Mesothelial cell of epicardium (in vitro differentiated cells): ENCODE measurements at regions not wholly inside any gene's neighbourhood (a gene's known extent, or its start where the extent isn't known, plus 50 kb on each side); places are given as distances from the start of the nearest gene placed in this dataset.
A peak's percentile ranks its signal among the peaks of the same experiment; 100 is the strongest.

Experiments used
- DNase-seq, 2 experiments: peaks; one replicate each; pipeline ENCODE4 v3.0.0; 2021; ENCODE audit warnings: low spot score in 2 of 2; ENCODE audit not compliant: unreplicated experiment in 2 of 2
- H3K27ac Mint-ChIP-seq: 2 replicates; pipeline ENCODE4 v1.8.0; 2021; ENCODE audit warnings: mixed read lengths
- H3K27me3 Mint-ChIP-seq: 2 replicates; pipeline ENCODE4 v1.8.0; 2021; ENCODE audit warnings: low read depth, mixed read lengths
- H3K36me3 Mint-ChIP-seq: 2 replicates; pipeline ENCODE4 v1.8.0; 2021; ENCODE audit warnings: mixed read lengths
- H3K4me1 Mint-ChIP-seq: 2 replicates; pipeline ENCODE4 v1.8.0; 2021; ENCODE audit warnings: mixed read lengths
- H3K4me3 Mint-ChIP-seq: 2 replicates; pipeline ENCODE4 v1.8.0; 2021; ENCODE audit warnings: mild to moderate bottlenecking, moderate library complexity, mixed read lengths
- H3K9me3 Mint-ChIP-seq: 2 replicates; pipeline ENCODE4 v1.8.0; 2021; ENCODE audit warnings: mixed read lengths
- TF ChIP-seq, protein P1 (sequence below): fragments of 200-600 bp; sonication (generic); IDR thresholded peaks from one replicate; pipeline ENCODE4 v1.5.0; 2021; ENCODE audit warnings: antibody characterized with exemption; ENCODE audit not compliant: unreplicated experiment

- no peaks in the 10 kb centered on the region for H3K36me3 Mint-ChIP-seq
- H3K27ac Mint-ChIP-seq = no peak overlapping the region
- peak; percentile 87 to 98 for DNase-seq
- H3K9me3 Mint-ChIP-seq = no peaks in the 10 kb centered on the region
- peaks cover 2% of the 10 kb centered on the region for H3K27me3 Mint-ChIP-seq
- peak overlapping the region; percentile 62 for H3K4me3 Mint-ChIP-seq
- H3K4me1 Mint-ChIP-seq = peaks cover 17% of the 10 kb centered on the region
- TF ChIP-seq, protein P1, sequence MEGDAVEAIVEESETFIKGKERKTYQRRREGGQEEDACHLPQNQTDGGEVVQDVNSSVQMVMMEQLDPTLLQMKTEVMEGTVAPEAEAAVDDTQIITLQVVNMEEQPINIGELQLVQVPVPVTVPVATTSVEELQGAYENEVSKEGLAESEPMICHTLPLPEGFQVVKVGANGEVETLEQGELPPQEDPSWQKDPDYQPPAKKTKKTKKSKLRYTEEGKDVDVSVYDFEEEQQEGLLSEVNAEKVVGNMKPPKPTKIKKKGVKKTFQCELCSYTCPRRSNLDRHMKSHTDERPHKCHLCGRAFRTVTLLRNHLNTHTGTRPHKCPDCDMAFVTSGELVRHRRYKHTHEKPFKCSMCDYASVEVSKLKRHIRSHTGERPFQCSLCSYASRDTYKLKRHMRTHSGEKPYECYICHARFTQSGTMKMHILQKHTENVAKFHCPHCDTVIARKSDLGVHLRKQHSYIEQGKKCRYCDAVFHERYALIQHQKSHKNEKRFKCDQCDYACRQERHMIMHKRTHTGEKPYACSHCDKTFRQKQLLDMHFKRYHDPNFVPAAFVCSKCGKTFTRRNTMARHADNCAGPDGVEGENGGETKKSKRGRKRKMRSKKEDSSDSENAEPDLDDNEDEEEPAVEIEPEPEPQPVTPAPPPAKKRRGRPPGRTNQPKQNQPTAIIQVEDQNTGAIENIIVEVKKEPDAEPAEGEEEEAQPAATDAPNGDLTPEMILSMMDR = peak; percentile 96
Observed at GRCh38 chr11:45339729-45340519, 53.8 kb upstream of the SYT13 start.

GRCh38 chr11:45337583-45338360 lies 51.6 kb upstream of the SYT13 start:
- Mint-ChIP-seq H3K9me3 (no peaks in the 10 kb centered on the region), H3K4me3 (no peak overlapping the region), H3K27me3 (peaks cover 2% of the 10 kb centered on the region), H3K4me1 (peaks cover 8% of the 10 kb centered on the region), H3K36me3 (no peaks in the 10 kb centered on the region), H3K27ac (no peak overlapping the region)
- TF ChIP-seq, protein P1 = no peak
- DNase-seq = no peak

- no peak for DNase-seq
- H3K4me3 Mint-ChIP-seq = no peak overlapping the region
- H3K4me1 Mint-ChIP-seq = peaks cover 8% of the 10 kb centered on the region
- TF ChIP-seq, protein P1 = no peak
- H3K27me3 Mint-ChIP-seq = peaks cover 16% of the 10 kb centered on the region
- no peaks in the 10 kb centered on the region for H3K9me3 Mint-ChIP-seq
- H3K27ac Mint-ChIP-seq = no peak overlapping the region
- H3K36me3 Mint-ChIP-seq = no peaks in the 10 kb centered on the region
Observed at GRCh38 chr11:45336136-45336535, 50.0 kb upstream of the SYT13 start.
